AG09309 (cell line): ENCODE measurements at regions not wholly inside any gene's neighbourhood (a gene's known extent, or its start where the extent isn't known, plus 50 kb on each side); places are given as distances from the start of the nearest gene placed in this dataset.
"Not testable (repeated sequence)": the region's sequence is repeated elsewhere in the genome, so short reads cannot be mapped to it uniquely, and the experiment has no call there.

Source experiments
- DNase-seq: peaks from one replicate; pipeline ENCODE4 v3.0.0-alpha.2; 2010; ENCODE audit warnings: low read depth
- H3K4me3 ChIP-seq: 2 replicates; pipeline ENCODE4 v1.5.1; 2011; ENCODE audit warnings: mild to moderate bottlenecking, low read depth, low read length, moderate library complexity; ENCODE audit not compliant: control insufficient read depth

DNA sequence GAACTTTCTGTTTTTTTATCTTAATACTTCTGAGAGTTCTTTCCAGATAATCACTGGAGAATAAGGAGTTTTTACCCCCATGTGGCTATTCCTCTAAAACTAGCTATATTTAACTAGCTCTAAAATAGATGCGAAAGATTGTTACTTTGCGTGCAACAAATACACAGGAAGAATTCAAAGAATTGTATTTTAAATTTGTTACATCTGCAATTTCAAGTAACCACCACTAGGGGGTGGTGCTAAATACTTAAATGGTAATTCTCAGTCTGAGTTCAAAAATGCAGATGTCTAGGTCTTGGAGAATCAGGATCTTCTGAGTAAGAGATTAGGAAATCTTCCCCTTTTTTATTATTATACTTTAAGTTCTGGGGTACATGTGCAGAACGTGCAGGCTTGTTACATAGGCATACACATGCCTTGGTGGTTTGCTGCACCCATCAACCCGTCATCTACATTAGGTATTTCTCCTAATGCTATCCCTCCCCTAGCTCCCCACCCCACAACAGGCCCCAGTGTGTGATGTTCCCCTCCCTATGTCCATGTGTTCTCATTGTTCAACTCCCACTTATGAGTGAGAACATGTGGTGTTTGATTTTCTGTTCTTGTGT lies 346.9 kb downstream of the GOLGA6L6 start:
- not testable (repeated sequence) for H3K4me3 ChIP-seq, DNase-seq

- not testable (repeated sequence) for H3K4me3 ChIP-seq, DNase-seq
Observed at GRCh38 chr15:20192982-20193929, 348.3 kb downstream of the GOLGA6L6 start.

- H3K4me3 ChIP-seq, DNase-seq: not testable (repeated sequence)
Observed at GRCh38 chr15:20191508-20192125, 350.0 kb downstream of the GOLGA6L6 start.

- not testable (repeated sequence) for H3K4me3 ChIP-seq, DNase-seq
Observed at GRCh38 chr15:20188611-20189010, 353.0 kb downstream of the GOLGA6L6 start.

DNA sequence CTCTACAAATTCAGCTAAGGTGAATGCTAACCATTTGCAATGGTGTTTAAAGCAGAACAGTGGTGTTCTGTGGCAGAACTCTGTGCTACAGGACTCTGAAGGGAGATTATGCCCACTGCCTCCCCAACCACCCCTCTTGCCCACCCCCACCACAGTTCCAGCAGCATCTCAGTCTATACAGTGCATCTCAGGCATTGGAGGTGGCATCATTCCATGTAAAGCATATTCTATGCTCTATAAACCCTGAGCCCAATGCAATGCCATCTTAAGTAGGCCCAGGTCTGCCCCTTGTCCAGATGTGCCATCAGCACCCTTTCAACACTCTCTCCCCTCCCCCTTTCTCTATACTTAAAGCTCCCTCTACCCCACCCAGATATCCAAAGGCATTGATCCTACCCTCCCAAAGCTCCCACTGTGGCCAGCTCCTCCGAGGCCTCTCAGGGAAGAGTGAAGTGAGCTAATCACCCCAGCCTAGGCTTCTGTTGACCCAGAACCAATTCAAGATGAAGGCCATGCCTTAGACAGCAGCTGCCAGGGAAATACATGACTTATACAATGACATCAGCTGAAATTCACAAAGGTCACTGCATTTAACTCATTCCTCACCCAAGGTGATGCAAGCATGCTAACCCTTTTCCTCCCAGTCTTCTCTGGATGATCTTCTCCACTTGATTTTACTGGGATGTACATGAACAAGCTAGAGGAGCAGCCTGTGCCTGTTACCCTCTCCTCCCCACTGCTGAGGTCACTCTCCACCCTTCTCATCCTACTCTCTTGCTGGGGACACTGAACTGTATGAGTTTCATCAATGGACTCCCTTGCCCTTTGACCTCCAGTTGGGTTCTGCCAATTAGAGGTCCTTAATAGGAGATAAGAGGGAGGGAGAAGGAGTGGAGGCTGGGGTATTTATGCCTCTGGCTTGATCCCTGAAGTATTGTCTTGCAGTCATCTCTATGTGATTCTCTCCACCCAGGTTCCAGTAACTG lies 353.9 kb downstream of the GOLGA6L6 start:
- DNase-seq, H3K4me3 ChIP-seq: not testable (repeated sequence)

- H3K4me3 ChIP-seq, DNase-seq: not testable (repeated sequence)
Observed at GRCh38 chr15:20184879-20185278, 356.7 kb downstream of the GOLGA6L6 start.

- DNase-seq, H3K4me3 ChIP-seq: not testable (repeated sequence)
Observed at GRCh38 chr15:20168221-20168620, 373.4 kb downstream of the GOLGA6L6 start.

DNA sequence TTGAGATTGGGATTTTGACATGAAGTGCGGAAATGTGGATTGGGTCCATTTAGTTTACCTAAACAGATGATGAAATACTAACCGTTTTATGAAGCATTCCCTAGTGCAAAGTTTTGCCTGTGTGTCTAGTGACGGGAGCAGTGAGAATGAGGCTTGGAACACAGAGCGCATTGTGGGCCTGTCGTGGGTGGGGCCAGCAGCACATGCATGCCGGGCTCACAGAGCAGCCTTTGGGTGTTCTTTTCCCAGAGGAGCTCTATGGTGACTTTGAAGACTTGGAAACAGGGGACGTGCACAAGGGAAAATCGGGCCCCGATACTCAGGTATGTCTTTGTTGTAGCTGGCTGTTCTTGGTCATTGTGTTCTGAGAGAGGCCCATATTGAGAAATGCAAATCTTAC lies 388.1 kb downstream of the GOLGA6L6 start:
- H3K4me3 ChIP-seq = not testable (repeated sequence)

DNA sequence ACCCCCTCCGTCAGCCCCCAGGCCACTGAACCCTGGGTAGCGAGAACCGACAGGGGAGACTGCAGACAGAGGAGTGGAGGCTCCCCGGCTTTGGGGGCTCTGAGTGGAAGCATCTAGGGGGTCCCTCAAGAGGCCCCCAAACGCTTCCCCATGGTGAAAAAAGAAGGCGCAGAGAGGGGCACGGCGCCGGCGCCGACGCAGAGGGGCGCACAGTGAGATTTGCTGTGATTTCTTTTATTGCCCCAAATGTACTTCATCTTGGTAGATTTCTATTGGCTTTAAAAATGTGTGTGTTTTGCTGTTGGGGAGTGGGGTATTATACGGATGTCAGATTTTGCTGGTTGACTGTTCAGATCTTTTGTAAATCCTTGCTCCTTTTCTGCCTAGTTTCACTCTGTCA lies 392.9 kb downstream of the GOLGA6L6 start:
- H3K4me3 ChIP-seq, DNase-seq: not testable (repeated sequence)

More for the DNA sequence above, 388.1 kb downstream of the GOLGA6L6 start:
- not testable (repeated sequence) for DNase-seq

DNA sequence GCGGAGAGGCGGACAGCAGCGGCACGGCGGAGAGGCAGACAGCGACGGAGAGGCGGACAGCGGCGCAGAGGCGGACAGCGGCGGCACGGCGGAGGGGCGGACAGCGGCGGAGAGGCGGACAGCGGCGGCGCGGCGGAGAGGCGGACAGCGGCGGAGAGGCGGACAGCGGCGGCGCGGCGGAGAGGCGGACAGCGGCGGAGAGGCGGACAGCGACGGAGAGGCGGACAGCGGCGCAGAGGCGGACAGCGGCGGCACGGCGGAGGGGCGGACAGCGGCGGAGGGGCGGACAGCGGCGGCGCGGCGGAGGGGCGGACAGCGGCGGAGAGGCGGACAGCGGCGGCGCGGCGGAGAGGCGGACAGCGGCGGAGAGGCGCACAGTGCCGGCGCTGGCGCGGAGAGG lies 393.6 kb downstream of the GOLGA6L6 start:
- not testable (repeated sequence) for DNase-seq, H3K4me3 ChIP-seq

DNA sequence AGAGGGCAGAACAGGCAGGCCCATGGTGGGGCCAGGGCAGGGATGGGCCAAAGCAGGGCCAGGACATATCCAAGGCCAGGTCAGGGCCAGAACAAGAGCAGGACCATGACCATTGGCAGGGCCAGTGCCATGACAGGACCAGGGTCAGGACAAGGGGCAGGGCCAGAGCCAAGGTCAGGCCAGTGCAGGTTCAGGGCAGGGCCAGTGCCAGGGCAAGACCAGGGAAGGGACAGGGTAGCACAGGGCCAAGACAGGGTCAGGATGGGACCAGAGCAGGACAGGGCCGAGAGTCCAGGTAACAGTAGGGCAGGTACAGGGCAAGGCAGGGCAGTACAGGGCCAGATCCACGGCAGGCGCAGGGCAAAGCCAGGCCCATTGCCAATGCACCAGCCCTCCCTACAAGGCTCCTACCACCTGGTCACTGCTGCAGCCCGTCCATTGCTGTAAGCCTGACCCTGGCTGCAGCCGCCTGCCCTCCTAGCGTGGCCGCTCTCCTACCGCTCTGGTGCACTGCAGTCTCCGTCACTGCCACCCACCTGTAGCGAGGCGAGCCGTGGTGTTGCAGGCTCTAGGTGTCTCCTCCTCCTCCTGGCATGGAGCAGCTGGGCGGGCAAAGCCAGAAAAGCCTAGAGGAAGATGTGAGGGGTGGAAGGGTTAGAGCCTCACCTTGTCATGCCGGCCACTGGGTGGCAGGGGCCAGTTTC lies 397.1 kb downstream of the GOLGA6L6 start:
- DNase-seq, H3K4me3 ChIP-seq: not testable (repeated sequence)

GRCh38 chr15:20142906-20143305 lies 398.7 kb downstream of the GOLGA6L6 start:
- H3K4me3 ChIP-seq, DNase-seq: not testable (repeated sequence)

DNA sequence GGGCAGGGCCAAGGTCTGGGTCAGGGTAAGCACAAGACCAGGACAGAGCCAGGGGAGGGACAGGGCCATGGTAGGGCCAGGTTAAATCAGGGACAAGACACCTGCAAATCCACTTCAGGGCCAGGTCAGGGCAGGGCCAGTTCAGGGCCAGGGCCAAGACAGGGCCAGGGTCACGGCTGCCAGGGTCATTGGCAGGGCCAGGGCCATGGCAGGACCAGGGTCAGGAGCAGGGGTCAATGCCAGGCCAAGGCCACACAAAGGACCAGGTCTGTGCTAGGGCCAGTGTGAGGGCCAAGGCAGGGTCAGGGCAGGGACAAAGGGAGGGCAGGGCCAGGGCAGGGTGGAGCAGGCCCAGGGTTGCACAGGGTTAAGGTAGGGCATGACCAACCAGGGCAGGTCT lies 399.2 kb downstream of the GOLGA6L6 start:
- DNase-seq, H3K4me3 ChIP-seq: not testable (repeated sequence)

GRCh38 chr15:20124668-20125067 lies 416.9 kb downstream of the GOLGA6L6 start:
- not testable (repeated sequence) for DNase-seq, H3K4me3 ChIP-seq
